Urinary bladder (tissue), 3 donors: ENCODE measurements at regions not wholly inside any gene's neighbourhood (a gene's known extent, or its start where the extent isn't known, plus 50 kb on each side); places are given as distances from the start of the nearest gene placed in this dataset.

Experiments used
- DNase-seq: peaks from one replicate; pipeline ENCODE4 v3.0.0-alpha.2; 2015; ENCODE audit errors: extremely low spot score
- H3K27ac ChIP-seq: one replicate; pipeline ENCODE4 v1.5.1; 2013; ENCODE audit warnings: low read depth, mild to moderate bottlenecking, moderate library complexity
- H3K36me3 ChIP-seq: one replicate; pipeline ENCODE4 v1.6.1; 2013; ENCODE audit warnings: mild to moderate bottlenecking, moderate library complexity; ENCODE audit not compliant: insufficient read depth
- H3K4me1 ChIP-seq: one replicate; pipeline ENCODE4 v1.6.1; 2013; ENCODE audit warnings: mild to moderate bottlenecking, moderate library complexity; ENCODE audit not compliant: insufficient read depth
- H3K4me3 ChIP-seq: one replicate; pipeline ENCODE4 v1.5.1; 2013; ENCODE audit warnings: low read depth, low read length
- WGBS: extraction: QIAGEN DNeasy Blood & Tissue Kit; methylation state at CpG from one replicate; pipeline ENCODE4 v1.1.7; 2013; 5-methylcytosine and 5-hydroxymethylcytosine counted together
- donor health status: healthy with polysubstance abuse.
- donor health status: healthy.

DNA sequence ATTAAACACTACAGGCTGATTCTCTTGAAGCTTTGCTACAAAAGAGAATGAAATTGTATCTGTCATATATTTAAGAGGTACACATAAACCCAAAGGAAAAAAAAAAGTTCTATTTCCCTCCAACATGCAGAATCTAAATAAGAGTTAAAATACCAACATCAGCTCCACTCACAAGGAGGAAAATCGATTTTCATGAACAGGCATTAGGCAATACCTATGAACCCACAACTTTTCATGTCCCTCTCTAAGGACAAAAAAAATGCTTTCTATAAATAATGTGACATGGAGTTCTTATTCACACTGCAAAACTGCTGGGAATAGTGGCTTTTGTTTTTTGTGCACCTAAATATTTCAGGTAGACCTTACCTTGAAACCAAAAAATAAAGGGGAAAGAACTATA lies 192.5 kb downstream of the KLF12 start:
- Histone ChIP-seq H3K4me3 (no peak overlapping the region), H3K36me3 (no peaks in the 10 kb centered on the region), H3K4me1 (peaks cover 2% of the 10 kb centered on the region), H3K27ac (no peak overlapping the region)
- WGBS, result 91% methylated on average over 1 of the region's 1 CpG
- no peak for DNase-seq

DNA sequence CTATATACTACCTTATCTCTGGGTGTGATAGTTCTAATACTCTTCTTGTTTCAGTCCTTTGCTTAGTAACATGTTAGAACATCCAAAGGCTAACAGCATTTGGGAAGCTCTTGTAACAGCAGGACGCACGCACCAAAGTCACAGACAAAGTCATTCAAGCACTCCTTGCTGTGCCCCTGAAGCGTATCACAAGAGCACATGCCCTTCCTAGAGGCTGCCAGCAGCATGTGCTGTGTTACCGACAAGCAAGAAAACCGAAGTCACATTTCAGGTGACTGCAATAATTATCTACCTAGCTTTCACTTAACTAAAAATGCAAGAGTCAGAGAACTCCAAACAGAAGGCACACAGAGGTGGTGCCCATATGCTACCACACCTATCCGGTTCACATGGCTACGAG lies 194.1 kb downstream of the KLF12 start:
- Histone ChIP-seq H3K4me1 (no peaks in the 10 kb centered on the region), H3K4me3 (no peak overlapping the region), H3K36me3 (no peaks in the 10 kb centered on the region), H3K27ac (no peak overlapping the region)
- DNase-seq, result no peak
- 91% methylated on average over 7 of the region's 7 CpGs for WGBS

DNA sequence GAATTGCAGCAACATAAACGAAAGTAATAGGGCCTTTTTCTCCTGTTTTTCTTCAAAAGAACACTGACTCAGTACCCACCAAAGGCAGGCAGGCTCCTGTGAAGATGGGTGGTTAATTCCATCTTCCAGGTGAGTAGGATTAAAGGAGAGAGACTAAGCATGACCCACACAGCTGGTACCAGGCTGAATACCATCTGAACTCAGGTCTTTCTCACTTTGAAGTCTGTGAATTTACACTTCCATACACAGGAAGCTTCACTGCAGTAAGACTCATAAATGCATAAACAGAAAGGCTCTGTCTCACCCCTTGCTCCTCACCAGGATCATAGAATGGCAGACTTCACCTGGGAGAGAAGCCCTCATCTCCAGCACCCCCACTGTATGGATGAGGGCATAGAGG lies 194.6 kb downstream of the KLF12 start:
- Histone ChIP-seq H3K4me1 (no peaks in the 10 kb centered on the region), H3K36me3 (no peaks in the 10 kb centered on the region), H3K4me3 (no peak overlapping the region), H3K27ac (no peak overlapping the region)
- no peak for DNase-seq
- 91% methylated on average over 1 of the region's 1 CpG for WGBS

DNA sequence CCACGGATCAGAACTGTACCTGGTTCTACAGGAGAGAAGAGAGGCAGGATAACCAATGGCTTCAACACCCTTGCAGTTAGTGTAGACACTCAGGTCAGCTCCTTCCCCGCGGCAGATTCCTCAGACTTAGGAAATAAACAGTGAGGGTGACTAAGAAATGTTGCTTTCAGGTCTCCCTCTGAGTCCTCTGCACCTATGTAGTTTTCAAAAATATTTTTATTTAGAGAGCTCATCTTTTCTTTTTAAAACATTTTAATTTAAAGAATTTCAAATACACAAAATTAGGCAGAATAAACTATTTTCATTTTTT lies 195.2 kb downstream of the KLF12 start:
- WGBS, result 93% methylated on average over 3 of the region's 3 CpGs
- H3K27ac ChIP-seq, result no peak overlapping the region
- no peaks in the 10 kb centered on the region for H3K36me3 ChIP-seq
- no peaks in the 10 kb centered on the region for H3K4me1 ChIP-seq
- DNase-seq, result no peak
- H3K4me3 ChIP-seq, result no peak overlapping the region

DNA sequence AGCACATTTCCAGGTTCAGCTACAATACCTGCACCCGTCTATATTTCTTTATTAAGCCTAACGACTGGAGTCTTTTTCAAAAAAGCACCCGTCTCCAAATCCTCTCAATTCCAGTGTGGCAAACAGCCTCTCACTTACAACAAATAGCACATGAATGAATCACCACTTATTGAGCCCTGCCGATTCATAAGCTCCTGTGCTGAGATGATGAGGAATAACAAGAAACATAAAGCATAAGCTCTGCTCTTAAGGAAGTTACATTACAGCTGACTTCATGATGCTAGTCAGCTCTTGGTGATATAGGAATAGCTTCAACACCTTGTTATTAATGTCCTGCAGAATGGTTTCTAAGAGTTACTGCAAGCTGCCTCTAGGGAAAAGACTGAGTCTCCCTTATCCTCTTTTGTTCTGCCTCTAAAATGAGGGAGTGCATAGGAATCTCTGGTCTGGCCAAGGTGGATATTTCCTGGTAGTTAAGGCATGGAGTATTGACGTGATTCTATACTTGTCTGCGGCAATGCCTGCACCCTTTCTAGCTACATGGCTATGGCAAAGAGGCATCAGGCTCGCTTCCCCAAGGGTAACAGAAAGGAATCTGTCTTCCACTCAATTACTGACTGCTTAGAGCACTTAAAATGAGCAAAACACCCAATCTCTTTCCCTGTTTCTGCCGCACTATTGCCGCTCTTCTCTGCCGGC lies 195.7 kb downstream of the KLF12 start:
- WGBS, result 86% methylated on average over 10 of the region's 10 CpGs
- H3K4me3 ChIP-seq, result no peak overlapping the region

DNA sequence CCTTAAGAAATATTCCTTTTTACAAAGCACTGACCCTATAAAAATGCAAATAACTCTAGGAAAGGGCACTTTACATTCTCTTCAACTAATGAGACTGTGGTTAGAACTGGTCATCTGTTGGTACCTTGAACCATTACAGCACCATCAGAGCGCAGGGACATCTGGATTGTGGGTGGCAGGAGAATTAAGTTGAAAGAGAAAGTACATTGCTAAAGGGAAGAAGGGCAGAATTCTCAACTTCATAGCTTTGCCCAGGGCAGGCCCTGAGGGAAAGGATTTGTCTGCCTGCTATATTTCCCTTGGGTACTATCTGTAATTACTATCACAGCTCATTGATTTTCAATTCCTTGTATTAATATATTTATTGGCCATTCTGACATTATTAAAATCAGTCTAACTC lies 196.8 kb downstream of the KLF12 start:
- no peak for DNase-seq
- no peak overlapping the region for H3K27ac ChIP-seq
- no peaks in the 10 kb centered on the region for H3K4me1 ChIP-seq
- no peaks in the 10 kb centered on the region for H3K36me3 ChIP-seq
- no peak overlapping the region for H3K4me3 ChIP-seq
- 97% methylated on average over 1 of the region's 1 CpG for WGBS

More for the DNA sequence above, 195.7 kb downstream of the KLF12 start:
- no peak for DNase-seq
- Histone ChIP-seq H3K36me3 (no peaks in the 10 kb centered on the region), H3K27ac (no peak overlapping the region), H3K4me1 (no peaks in the 10 kb centered on the region)

DNA sequence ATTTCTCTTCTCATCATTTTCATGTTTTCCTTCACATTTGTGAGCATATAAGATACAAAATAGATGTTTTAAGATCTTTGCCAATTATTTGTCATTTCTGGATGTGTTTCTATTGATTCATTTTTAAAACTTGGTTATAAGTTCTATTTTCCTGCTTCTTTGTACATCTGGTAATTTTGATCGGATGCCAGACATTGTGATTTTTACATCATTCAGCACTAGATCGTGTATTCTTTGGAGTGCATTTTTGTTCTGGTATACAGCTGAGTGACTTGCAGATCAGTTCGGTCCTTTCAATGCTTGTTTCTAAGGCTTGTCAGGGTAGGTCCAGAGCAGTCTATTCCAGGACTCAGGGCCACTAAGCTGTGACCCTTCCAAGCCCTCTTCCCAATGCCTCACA lies 198.2 kb downstream of the KLF12 start:
- WGBS, result 87% methylated on average over 3 of the region's 3 CpGs
- no peak for DNase-seq

DNA sequence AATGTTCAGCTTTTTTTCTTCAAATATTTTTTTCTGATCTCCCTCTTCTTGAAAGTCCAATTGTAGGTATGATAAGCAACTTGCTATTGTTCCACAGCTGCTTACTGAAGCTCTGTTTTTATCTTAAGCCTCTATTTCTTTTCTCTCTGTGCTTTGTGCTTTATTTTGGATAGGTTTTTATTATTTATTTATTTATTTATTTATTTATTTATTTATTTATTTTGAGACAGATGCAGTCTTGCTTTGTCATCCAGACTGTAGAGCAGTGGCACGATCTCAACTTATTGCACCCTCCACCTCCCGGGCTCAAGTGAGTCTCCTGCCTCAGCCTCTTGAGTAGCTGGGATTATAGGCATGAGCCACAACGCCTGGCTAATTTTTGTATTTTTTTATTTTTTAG lies 199.4 kb downstream of the KLF12 start:
- DNase-seq, result no peak
- Histone ChIP-seq H3K27ac (no peak overlapping the region), H3K36me3 (no peaks in the 10 kb centered on the region), H3K4me3 (no peak overlapping the region), H3K4me1 (no peaks in the 10 kb centered on the region)
- WGBS, result 99% methylated on average over 3 of the region's 3 CpGs

More for the DNA sequence above, 198.2 kb downstream of the KLF12 start:
- H3K4me3 ChIP-seq, result no peak overlapping the region
- no peak overlapping the region for H3K27ac ChIP-seq
- no peaks in the 10 kb centered on the region for H3K36me3 ChIP-seq
- H3K4me1 ChIP-seq, result no peaks in the 10 kb centered on the region

DNA sequence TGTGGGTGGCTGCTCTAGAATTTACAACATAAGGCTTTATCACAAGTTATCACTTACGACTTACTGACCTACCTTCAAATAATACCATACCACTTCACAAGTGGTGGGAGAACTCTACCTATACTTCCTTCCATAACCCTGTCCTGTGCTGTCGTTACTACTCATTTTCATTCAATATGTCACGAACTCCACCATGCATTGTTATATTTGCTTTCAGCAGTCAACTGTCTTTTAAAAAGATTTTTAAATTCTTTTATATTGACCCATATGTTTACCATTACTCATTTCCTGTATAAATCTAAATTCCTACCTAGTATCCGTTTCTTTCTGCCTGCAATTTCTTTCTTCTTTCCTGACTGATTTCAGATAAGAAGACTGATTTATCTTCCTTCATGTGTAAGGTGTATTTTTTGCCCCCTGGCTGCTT lies 200.0 kb downstream of the KLF12 start:
- WGBS, result 77% methylated on average over 4 of the region's 4 CpGs
- no peak for DNase-seq
- Histone ChIP-seq H3K27ac (no peak overlapping the region), H3K4me3 (no peak overlapping the region), H3K4me1 (no peaks in the 10 kb centered on the region), H3K36me3 (no peaks in the 10 kb centered on the region)

GRCh38 chr13:73933795-73934194 lies 200.4 kb downstream of the KLF12 start:
- no peaks in the 10 kb centered on the region for H3K4me1 ChIP-seq
- no peak overlapping the region for H3K4me3 ChIP-seq
- no peak for DNase-seq
- H3K36me3 ChIP-seq, result no peaks in the 10 kb centered on the region
- 94% methylated on average over 2 of the region's 2 CpGs for WGBS
- H3K27ac ChIP-seq, result no peak overlapping the region

DNA sequence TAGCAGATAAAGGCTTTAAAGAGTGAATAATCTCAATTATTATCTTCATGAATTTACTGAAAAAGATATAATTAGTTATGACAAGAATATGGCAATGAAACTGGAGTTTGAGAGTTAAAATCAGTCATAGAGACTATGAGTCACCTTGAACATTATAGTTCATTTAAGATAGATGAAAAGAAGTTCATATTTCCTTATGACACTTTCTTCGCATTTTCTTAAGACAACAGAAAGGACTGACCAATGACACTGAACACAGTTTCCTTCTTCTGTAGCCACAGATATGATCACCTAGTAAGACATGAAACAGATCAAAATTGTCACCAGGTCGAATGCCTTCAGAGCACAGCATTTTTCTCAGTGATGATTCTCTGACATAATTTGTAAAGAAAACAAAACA lies 202.1 kb downstream of the KLF12 start:
- H3K4me1 ChIP-seq, result no peaks in the 10 kb centered on the region
- no peak overlapping the region for H3K4me3 ChIP-seq
- DNase-seq, result no peak
- WGBS, result 75% methylated on average over 2 of the region's 2 CpGs
- H3K27ac ChIP-seq, result no peak overlapping the region
- no peaks in the 10 kb centered on the region for H3K36me3 ChIP-seq

DNA sequence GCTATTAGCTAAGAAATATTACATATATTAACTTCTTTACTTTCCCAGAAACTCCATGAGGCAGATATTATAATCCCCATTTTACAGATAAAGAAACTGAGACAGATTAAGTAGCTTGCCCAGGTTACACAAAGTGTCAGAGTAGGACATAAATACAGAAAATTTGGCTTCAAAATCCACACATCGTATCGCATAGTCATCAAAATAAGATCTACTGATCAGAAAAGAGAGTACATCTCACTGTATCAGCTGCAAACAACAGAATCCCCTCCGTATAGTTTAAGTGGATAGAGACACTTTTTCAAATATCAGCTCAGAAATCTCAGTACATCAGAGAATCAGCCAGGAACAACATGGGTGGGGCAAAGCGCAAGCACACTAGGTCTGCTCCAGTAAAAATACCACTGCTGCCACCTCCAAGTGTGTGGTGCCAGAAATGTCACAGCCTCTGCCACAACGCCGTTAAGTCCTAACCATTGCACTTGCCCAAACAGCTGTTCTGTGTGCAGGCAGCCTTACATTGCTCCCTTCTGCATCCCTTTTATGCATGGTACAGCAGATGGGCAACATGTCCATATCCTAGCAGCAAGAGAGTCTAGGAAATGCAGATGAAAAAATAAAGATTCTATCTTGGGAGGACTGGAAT lies 204.8 kb downstream of the KLF12 start:
- H3K36me3 ChIP-seq, result no peaks in the 10 kb centered on the region
- WGBS, result 97% methylated on average over 6 of the region's 6 CpGs
- no peak overlapping the region for H3K27ac ChIP-seq
- no peak for DNase-seq
- H3K4me1 ChIP-seq, result no peaks in the 10 kb centered on the region
- no peak overlapping the region for H3K4me3 ChIP-seq

DNA sequence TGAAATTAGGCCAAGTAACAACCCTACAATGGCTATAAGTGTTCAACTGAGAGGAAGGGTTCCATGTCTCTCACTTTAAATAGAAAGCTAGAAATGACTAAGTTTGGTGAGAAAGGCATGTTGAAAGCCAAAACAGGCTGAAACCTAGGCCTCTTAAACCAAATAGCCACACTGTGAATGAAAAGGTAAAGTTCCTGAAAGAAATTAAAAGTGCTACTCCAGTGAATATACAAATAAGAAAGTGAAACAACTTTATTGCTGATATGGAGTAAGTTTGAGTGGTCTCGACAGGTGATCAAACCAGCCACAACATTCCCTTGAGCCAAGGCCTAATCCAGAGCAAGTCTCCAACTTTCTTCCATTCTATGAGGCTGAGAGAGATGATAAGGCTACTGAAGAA lies 209.6 kb downstream of the KLF12 start:
- no peaks in the 10 kb centered on the region for H3K36me3 ChIP-seq
- H3K4me3 ChIP-seq, result no peak overlapping the region
- H3K4me1 ChIP-seq, result no peaks in the 10 kb centered on the region
- no peak overlapping the region for H3K27ac ChIP-seq
- WGBS, result 96% methylated on average over 1 of the region's 1 CpG
- DNase-seq, result no peak

DNA sequence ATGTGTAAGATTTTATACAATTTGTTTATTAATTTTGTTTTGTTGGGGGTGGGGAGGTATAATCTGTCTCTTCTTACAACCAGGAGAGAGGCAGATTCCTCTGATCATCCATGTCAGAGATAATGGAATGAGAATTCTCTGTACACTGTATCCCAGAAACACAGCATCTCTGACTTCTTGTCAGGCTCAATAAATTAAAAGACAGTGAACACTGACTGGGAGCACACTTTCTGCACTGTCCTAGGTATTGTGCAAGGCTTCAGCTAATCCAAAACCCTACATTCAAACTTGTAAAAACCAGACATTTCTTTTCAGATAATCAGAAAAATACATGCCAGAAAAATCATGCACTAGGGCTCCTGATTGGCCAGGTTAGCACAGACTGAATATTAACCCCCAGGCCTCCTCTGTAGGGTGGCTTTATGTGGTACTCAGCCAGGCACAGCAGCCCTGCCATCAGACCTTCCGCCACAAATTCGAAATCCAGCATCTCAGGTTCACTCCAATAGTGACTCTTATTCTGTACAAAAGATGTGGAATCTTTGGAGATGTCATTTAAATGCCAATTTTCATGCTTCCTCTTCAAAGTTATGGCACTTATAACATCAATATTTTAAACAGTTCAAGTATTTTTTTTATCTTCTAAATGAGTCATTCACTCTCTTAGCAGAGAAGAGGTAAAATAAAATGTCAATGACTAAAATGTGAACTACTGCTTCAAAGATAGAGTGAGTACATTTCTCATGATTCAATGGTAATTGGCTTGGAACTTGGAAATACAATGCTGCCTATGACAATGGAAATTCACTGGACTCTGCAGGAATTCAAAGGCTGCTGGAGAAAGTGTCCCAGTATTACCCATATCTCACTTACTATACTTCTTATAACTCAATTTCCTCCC lies 211.5 kb downstream of the KLF12 start:
- no peaks in the 10 kb centered on the region for H3K36me3 ChIP-seq
- no peak for DNase-seq
- no peak overlapping the region for H3K4me3 ChIP-seq
- no peak overlapping the region for H3K27ac ChIP-seq
- 94% methylated on average over 2 of the region's 2 CpGs for WGBS
- H3K4me1 ChIP-seq, result no peaks in the 10 kb centered on the region
